H1 (cell line): ENCODE measurements at regions not wholly inside any gene's neighbourhood (a gene's known extent, or its start where the extent isn't known, plus 50 kb on each side); places are given as distances from the start of the nearest gene placed in this dataset.

Experiments
- BACH1 ChIP-seq: IDR thresholded peaks from 2 replicates; pipeline ENCODE4 v1.6.1; 2012; ENCODE audit warnings: low read length, improper control_type of control experiment
- BCL11A ChIP-seq, 2 experiments: IDR thresholded peaks; one replicate each; pipeline ENCODE4 v1.6.1; 2011; ENCODE audit warnings: low read depth in 2 of 2, low read length in 2 of 2, mild to moderate bottlenecking in 2 of 2
- CBX8 ChIP-seq: fragments of 300-800, 300-1000 bp; sonication (generic); IDR thresholded peaks from 2 replicates; pipeline ENCODE4 v1.7.1; 2016; ENCODE audit warnings: low read depth, low read length, borderline replicate concordance
- CEBPB ChIP-seq: IDR thresholded peaks from 2 replicates; pipeline ENCODE4 v1.6.1; 2012; ENCODE audit warnings: low read depth, low read length
- CTCF ChIP-seq, 3 experiments: IDR thresholded peaks; 1 replicate in 2 of 3; 2 replicates in 1 of 3; pipeline versions ENCODE4 v1.5.1 to v1.6.1; 2011; ENCODE audit warnings: low read length in 3 of 3, mild to moderate bottlenecking in 3 of 3, inconsistent platforms in 2 of 3, low read depth in 1 of 3, moderate library complexity in 1 of 3; ENCODE audit not compliant: insufficient read depth in 1 of 3; ENCODE audit errors: control extremely low read depth in 1 of 3
- EGR1 ChIP-seq: IDR thresholded peaks from 2 replicates; pipeline ENCODE4 v1.6.1; 2011; ENCODE audit warnings: low read depth, low read length, borderline replicate concordance
- EP300 ChIP-seq, 2 experiments: IDR thresholded peaks; 1 replicate in 1 of 2; 2 replicates in 1 of 2; pipeline ENCODE4 v1.6.1; 2011 to 2012; ENCODE audit warnings: low read depth in 2 of 2, low read length in 2 of 2, mild to moderate bottlenecking in 2 of 2, borderline replicate concordance in 1 of 2, inconsistent platforms in 1 of 2, moderate library complexity in 1 of 2
- GABPA ChIP-seq: IDR thresholded peaks from 2 replicates; pipeline ENCODE4 v1.6.1; 2011; ENCODE audit warnings: mild to moderate bottlenecking, low read length, moderate library complexity, borderline replicate concordance; ENCODE audit not compliant: insufficient read depth
- KDM1A ChIP-seq: fragments of 200-600, 300-600 bp; sonication (generic); IDR thresholded peaks from 2 replicates; pipeline ENCODE4 v1.7.1; 2016; ENCODE audit warnings: mild to moderate bottlenecking, low read length, borderline replicate concordance
- POLR2A ChIP-seq, 2 experiments: IDR thresholded peaks; 1 replicate in 1 of 2; 2 replicates in 1 of 2; pipeline ENCODE4 v1.6.1; 2011; ENCODE audit warnings: low read depth in 2 of 2, low read length in 2 of 2, mild to moderate bottlenecking in 2 of 2; ENCODE audit errors: control extremely low read depth in 1 of 2
- POLR2AphosphoS5 ChIP-seq: IDR thresholded peaks from 2 replicates; pipeline ENCODE4 v1.6.1; 2011; ENCODE audit warnings: low read depth, low read length
- SIRT6 ChIP-seq: IDR thresholded peaks from one replicate; pipeline ENCODE4 v1.7.1; 2012; ENCODE audit warnings: low read length, inconsistent platforms

GRCh38 chr2:226640501-226640900 is 159.1 kb downstream of the IRS1 start:
- no peak for TF ChIP-seq CTCF (IDR thresholded peaks at IDR 0.05; ENCODE audit: control extremely low read depth in 1 of 3, insufficient read depth in 1 of 3, low read depth in 1 of 3, low read length in 3 of 3)
- TF ChIP-seq POLR2A (IDR thresholded peaks at IDR 0.05; ENCODE audit: control extremely low read depth in 1 of 2, low read depth in 2 of 2, low read length in 2 of 2): no peak
- TF ChIP-seq EP300 (IDR thresholded peaks at IDR 0.05; ENCODE audit: borderline replicate concordance in 1 of 2, low read depth in 2 of 2, low read length in 2 of 2): no peak
- no peak for TF ChIP-seq KDM1A
- no peak for TF ChIP-seq GABPA
- TF ChIP-seq CEBPB: no peak
- TF ChIP-seq BCL11A (IDR thresholded peaks at IDR 0.05; ENCODE audit: low read depth in 2 of 2, low read length in 2 of 2): no peak
- no peak for TF ChIP-seq POLR2AphosphoS5
- no peak for TF ChIP-seq CBX8
- no peak for TF ChIP-seq EGR1
- TF ChIP-seq BACH1: no peak
- no peak for TF ChIP-seq SIRT6
